ENCODE measurements at regions not wholly inside any gene's neighbourhood (a gene's known extent, or its start where the extent isn't known, plus 50 kb on each side); places are given as distances from the start of the nearest gene placed in this dataset.

GRCh38 chr6:27720607-27721580, 191.3 kb downstream of the OR2B2 start:
- no peak for TF ChIP-seq CTCF (conservative IDR thresholded peaks at IDR 0.05; ENCODE audit: low read depth, low read length)
- TF ChIP-seq RFX5 (IDR thresholded peaks at IDR 0.05; ENCODE audit: low read depth, low read length), result no peak
- TF ChIP-seq POLR2A (IDR thresholded peaks at IDR 0.05; ENCODE audit: low read depth, low read length), result no peak
- no peak for TF ChIP-seq RAD21 (IDR thresholded peaks at IDR 0.05; ENCODE audit: low read length)
- no peak for TF ChIP-seq MAFK (IDR thresholded peaks at IDR 0.05; ENCODE audit: low read depth, low read length)
- no peak for TF ChIP-seq BHLHE40 (IDR thresholded peaks at IDR 0.05; ENCODE audit: low read depth, low read length)
- TF ChIP-seq USF2 (IDR thresholded peaks at IDR 0.05; ENCODE audit: low read depth, low read length), result no peak

Data from IMR-90 (cell line).